Panc1 (cell line): ENCODE measurements at regions not wholly inside any gene's neighbourhood (a gene's known extent, or its start where the extent isn't known, plus 50 kb on each side); places are given as distances from the start of the nearest gene placed in this dataset.

Experiments
- ATAC-seq: fragments of 200-7000 bp; cut with Tn5 transposase; 2 replicates; pipeline ENCODE4 v1.9.1; 2020; ENCODE audit warnings: mild to moderate bottlenecking, moderate library complexity
- BruUV-seq: library from RNA; stranded (reverse); fragments of 400-500 nt; replicated peaks from 2 replicates; lab custom pipeline; 2021; lab: Mats Ljungman, UMichigan
- CTCF ChIA-PET: fragments of 300-600 bp; sonication (Branson Sonifier 250); formaldehyde crosslinking; loops from one replicate; lab custom pipeline; 2022; ENCODE audit warnings: antibody characterized with exemption; lab: Charles Lee
- POLR2A ChIA-PET: fragments of 300-600 bp; sonication (Branson Sonifier 250); formaldehyde crosslinking; loops from one replicate; lab custom pipeline; 2022; ENCODE audit warnings: antibody characterized with exemption; lab: Charles Lee
- DNase-seq: peaks from one replicate; pipeline ENCODE4 v3.0.0-alpha.2; 2010; ENCODE audit warnings: low read depth, low spot score
- H3K27ac ChIP-seq: 2 replicates; pipeline ENCODE4 v1.5.1; 2011; ENCODE audit warnings: mild to moderate bottlenecking, low read length, inconsistent platforms
- H3K27me3 ChIP-seq: fragments of 200-500 bp; sonication (Bioruptor generic); 2 replicates; pipeline ENCODE4 v1.6.0; 2014; ENCODE audit warnings: low read length, inconsistent platforms; ENCODE audit not compliant: control insufficient read depth, insufficient read depth
- H3K36me3 ChIP-seq: fragments of 200-500 bp; sonication (Bioruptor generic); 2 replicates; pipeline ENCODE4 v1.5.1; 2014; ENCODE audit warnings: inconsistent platforms, mild to moderate bottlenecking, low read length, moderate library complexity; ENCODE audit not compliant: control insufficient read depth, insufficient read depth
- H3K4me1 ChIP-seq: 2 replicates; pipeline ENCODE4 v1.5.1; 2011; ENCODE audit warnings: inconsistent platforms, mild to moderate bottlenecking, low read length, moderate library complexity; ENCODE audit not compliant: control insufficient read depth, insufficient read depth
- H3K4me3 ChIP-seq, 2 experiments: 2 replicates each; pipeline ENCODE4 v1.5.1; 2011 to 2012; ENCODE audit warnings: low read depth in 2 of 2, low read length in 2 of 2, mild to moderate bottlenecking in 2 of 2, inconsistent platforms in 1 of 2, moderate library complexity in 1 of 2
- H3K9me3 ChIP-seq: fragments of 200-500 bp; sonication (Bioruptor generic); 2 replicates; pipeline ENCODE4 v1.5.1; 2014; ENCODE audit warnings: low read depth, mild to moderate bottlenecking, inconsistent platforms, low read length, moderate library complexity; ENCODE audit not compliant: control insufficient read depth, insufficient read depth
- POLR2AphosphoS5 ChIP-seq: IDR thresholded peaks from 2 replicates; pipeline ENCODE4 v1.6.1; 2012; ENCODE audit warnings: mild to moderate bottlenecking, low read depth, low read length, moderate library complexity
- SIN3A ChIP-seq: IDR thresholded peaks from 2 replicates; pipeline ENCODE4 v1.6.1; 2012; ENCODE audit warnings: low read depth, mild to moderate bottlenecking, low read length, moderate library complexity, borderline replicate concordance; ENCODE audit not compliant: insufficient read depth
- TCF7L2 ChIP-seq: IDR thresholded peaks from 2 replicates; pipeline ENCODE4 v1.6.1; 2011; ENCODE audit warnings: mild to moderate bottlenecking, low read depth, low read length, inconsistent platforms
- in situ Hi-C: cut with HindIII; loops from 2 replicates; pipeline ENCODE4 v1.10.0; 2016; ENCODE audit warnings: low sequenced_read_pairs, low pct_unique_long_range_greater_than_20kb
- intact Hi-C: fragments of 100-400 bp; cut with micrococcal nuclease; formaldehyde crosslinking; loops from one replicate; pipeline ENCODE4 v1.10.0; 2022; ENCODE audit not compliant: unreplicated experiment
- TF ChIP-seq, protein P1 (sequence below): fragments of 450-650 bp; IDR thresholded peaks from 2 replicates; pipeline ENCODE4 v1.5.1; 2017; ENCODE audit warnings: mild to moderate bottlenecking
- TF ChIP-seq, protein P2 (sequence below), 2 experiments: IDR thresholded peaks; 2 replicates each; pipeline ENCODE4 v1.6.1; 2011 to 2012; ENCODE audit warnings: low read depth in 2 of 2, control low read depth in 1 of 2, low read length in 1 of 2, mild to moderate bottlenecking in 1 of 2, moderate library complexity in 1 of 2; ENCODE audit not compliant: insufficient read depth in 1 of 2

DNA sequence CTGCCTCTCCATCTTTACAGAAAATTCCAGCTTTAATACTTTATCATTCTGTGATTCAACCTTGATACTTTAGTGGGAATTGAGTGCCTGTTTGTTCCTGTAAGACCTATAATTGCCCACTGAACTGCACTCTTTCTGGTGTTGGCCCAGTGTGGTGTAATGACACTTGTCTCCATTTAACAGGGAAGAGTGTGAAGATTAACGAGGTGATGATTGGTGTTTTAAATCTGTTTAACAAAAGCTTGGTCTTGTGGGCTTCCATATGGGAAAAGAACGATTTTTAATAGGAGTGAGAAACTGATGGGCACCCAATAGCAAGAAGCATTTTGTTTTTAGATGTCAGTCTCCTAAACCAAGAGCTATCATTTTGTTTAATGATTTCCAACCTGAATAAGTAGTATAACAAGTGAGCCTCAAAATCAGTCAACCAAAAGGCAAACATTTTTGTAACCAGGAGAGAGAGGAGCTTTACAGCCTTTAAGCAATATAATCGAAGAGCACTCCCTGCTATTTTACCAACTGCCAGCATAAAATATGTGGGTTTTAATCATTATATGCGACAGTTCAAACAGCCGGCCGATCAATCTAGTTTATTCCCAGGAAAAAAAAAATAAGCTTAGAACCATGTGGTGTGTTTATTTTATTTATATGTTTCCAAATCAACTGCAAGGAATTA lies 50.2 kb downstream of the SUPT20HL1 start:
- ATAC-seq (no peak), DNase-seq (no peak)
- TF ChIP-seq, protein P1, sequence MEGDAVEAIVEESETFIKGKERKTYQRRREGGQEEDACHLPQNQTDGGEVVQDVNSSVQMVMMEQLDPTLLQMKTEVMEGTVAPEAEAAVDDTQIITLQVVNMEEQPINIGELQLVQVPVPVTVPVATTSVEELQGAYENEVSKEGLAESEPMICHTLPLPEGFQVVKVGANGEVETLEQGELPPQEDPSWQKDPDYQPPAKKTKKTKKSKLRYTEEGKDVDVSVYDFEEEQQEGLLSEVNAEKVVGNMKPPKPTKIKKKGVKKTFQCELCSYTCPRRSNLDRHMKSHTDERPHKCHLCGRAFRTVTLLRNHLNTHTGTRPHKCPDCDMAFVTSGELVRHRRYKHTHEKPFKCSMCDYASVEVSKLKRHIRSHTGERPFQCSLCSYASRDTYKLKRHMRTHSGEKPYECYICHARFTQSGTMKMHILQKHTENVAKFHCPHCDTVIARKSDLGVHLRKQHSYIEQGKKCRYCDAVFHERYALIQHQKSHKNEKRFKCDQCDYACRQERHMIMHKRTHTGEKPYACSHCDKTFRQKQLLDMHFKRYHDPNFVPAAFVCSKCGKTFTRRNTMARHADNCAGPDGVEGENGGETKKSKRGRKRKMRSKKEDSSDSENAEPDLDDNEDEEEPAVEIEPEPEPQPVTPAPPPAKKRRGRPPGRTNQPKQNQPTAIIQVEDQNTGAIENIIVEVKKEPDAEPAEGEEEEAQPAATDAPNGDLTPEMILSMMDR: no peak
- TF ChIP-seq, protein P2, sequence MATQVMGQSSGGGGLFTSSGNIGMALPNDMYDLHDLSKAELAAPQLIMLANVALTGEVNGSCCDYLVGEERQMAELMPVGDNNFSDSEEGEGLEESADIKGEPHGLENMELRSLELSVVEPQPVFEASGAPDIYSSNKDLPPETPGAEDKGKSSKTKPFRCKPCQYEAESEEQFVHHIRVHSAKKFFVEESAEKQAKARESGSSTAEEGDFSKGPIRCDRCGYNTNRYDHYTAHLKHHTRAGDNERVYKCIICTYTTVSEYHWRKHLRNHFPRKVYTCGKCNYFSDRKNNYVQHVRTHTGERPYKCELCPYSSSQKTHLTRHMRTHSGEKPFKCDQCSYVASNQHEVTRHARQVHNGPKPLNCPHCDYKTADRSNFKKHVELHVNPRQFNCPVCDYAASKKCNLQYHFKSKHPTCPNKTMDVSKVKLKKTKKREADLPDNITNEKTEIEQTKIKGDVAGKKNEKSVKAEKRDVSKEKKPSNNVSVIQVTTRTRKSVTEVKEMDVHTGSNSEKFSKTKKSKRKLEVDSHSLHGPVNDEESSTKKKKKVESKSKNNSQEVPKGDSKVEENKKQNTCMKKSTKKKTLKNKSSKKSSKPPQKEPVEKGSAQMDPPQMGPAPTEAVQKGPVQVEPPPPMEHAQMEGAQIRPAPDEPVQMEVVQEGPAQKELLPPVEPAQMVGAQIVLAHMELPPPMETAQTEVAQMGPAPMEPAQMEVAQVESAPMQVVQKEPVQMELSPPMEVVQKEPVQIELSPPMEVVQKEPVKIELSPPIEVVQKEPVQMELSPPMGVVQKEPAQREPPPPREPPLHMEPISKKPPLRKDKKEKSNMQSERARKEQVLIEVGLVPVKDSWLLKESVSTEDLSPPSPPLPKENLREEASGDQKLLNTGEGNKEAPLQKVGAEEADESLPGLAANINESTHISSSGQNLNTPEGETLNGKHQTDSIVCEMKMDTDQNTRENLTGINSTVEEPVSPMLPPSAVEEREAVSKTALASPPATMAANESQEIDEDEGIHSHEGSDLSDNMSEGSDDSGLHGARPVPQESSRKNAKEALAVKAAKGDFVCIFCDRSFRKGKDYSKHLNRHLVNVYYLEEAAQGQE (IDR thresholded peaks at IDR 0.05; ENCODE audit: insufficient read depth in 1 of 2, low read depth in 2 of 2, low read length in 1 of 2): no peak
- TF ChIP-seq SIN3A (no peak), TCF7L2 (no peak), POLR2AphosphoS5 (no peak)
- intact Hi-C loops (no loop called here), in situ Hi-C loops (no loop called here)
- Histone ChIP-seq H3K4me3 (no peak overlapping the region), H3K27ac (no peak overlapping the region), H3K36me3 (no peaks in the 10 kb centered on the region), H3K4me1 (no peaks in the 10 kb centered on the region), H3K9me3 (no peaks in the 10 kb centered on the region), H3K27me3 (no peaks in the 10 kb centered on the region)
- POLR2A ChIA-PET: no interaction called here
- BruUV-seq: no TSS peak
- CTCF ChIA-PET: no interaction called here

DNA sequence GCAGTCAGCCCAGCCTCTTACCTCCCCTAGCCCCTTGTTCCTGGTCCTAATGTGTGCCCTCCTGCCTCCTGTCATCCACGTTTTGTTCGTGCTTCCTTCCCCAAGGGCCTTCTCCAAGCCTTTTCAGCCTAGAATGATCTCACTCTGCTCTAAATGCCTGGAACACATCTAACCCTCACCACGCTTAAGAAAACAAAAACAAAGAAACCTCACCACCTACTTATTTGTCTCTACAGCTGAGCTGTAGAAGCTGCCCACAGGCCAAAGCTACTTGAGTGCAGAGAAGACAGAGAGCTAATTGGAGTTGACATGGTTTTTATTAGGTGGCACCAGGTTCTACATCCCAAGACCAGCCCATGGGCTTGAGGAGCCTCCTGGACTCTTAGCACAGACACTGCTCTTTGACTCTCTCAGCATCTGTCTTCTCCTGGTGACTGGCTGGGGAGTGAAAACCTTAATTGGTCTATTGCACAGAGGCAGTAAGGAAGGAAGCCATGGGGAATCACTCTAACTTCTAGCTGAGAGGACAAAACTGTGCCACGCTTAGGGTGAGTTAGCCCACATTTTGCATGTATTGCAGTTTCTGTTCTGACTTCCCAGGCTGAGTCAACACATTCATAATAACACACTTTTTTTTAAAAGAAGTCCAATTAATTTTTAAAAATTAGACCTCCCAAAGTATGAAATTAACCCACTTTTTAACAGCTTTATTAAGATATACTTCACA lies 52.3 kb upstream of the PDK3 start:
- POLR2A ChIA-PET: interaction anchor here (0.6 kb wide), 1 partner anchor 12 kb away, joined by 5 read pairs; no protein-coding TSS in a partner anchor
- no peak overlapping the region for H3K27ac ChIP-seq
- in situ Hi-C loops (no loop called here), intact Hi-C loops (no loop called here)
- TF ChIP-seq SIN3A: no peak
- no peak for ATAC-seq
- no TSS peak for BruUV-seq
- H3K27me3 ChIP-seq: no peaks in the 10 kb centered on the region
- CTCF ChIA-PET: no interaction called here
- no peaks in the 10 kb centered on the region for H3K9me3 ChIP-seq
- H3K4me3 ChIP-seq: no peak overlapping the region
- no peaks in the 10 kb centered on the region for H3K4me1 ChIP-seq
- no peak for DNase-seq
- H3K36me3 ChIP-seq: no peaks in the 10 kb centered on the region
